ENCODE measurements at regions not wholly inside any gene's neighbourhood (a gene's known extent, or its start where the extent isn't known, plus 50 kb on each side); places are given as distances from the start of the nearest gene placed in this dataset.

DNA sequence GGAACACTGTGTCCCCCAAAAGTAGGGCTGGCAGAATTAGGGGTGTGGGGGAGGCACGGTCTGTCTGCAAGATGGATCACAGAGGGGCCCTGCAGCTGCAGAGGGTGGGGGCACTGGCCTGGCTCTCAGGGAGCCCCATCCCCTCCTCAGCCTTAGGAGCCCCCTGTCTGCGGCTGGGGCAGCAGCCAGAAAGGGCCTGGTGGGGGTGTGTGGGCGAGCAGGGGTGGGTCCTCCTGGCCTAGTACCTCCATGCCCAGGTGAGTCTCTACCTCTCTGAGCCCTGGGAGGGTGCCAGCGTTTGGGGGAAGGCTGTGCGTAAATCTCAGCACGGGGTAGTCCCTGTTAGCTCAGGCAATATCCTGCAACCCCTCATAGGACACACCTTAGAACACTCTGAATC, 280.5 kb upstream of the PPP2R2D start:
- TF ChIP-seq POLR2A (IDR thresholded peaks at IDR 0.05) (no peak), CTCF (IDR thresholded peaks at IDR 0.05) (no peak), POLR2AphosphoS5 (IDR thresholded peaks at IDR 0.05) (no peak)
